Fibroblast of mammary gland (primary cell): ENCODE measurements at regions not wholly inside any gene's neighbourhood (a gene's known extent, or its start where the extent isn't known, plus 50 kb on each side); places are given as distances from the start of the nearest gene placed in this dataset.

Experiments used
- DNase-seq: peaks from one replicate; pipeline ENCODE4 v3.0.0-alpha.2; 2010; ENCODE audit warnings: low read depth
- H3K4me3 ChIP-seq: 2 replicates; pipeline ENCODE4 v1.5.1; 2011; ENCODE audit warnings: low read depth, mild to moderate bottlenecking, low read length, moderate library complexity; ENCODE audit not compliant: control insufficient read depth
- TF ChIP-seq, protein P1 (sequence below): conservative IDR thresholded peaks from 2 replicates; pipeline ENCODE4 v1.5.1; 2011; ENCODE audit warnings: low read depth, low read length, inconsistent platforms; ENCODE audit not compliant: control insufficient read depth, insufficient read depth

DNA sequence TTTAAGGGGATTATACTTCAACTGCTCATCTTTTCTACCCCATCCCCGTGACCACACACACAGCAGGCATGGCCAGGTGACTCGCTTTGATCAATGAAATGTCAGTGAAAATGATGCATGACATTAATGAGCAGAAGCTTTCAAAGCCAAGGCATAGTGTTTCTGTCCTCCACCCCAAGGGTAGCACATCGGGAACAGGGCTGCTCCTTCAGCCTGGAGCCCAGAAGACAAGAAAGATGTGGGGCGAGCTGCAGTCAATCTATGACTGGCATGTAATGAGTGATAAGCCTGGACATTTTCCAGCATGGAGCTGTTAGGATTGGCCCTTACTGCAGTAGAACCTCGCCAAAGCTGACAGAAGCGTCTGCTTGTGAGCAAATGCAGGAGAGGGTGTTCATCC is 122.6 kb upstream of the IRX2 start:
- no peak for DNase-seq
- TF ChIP-seq, protein P1, sequence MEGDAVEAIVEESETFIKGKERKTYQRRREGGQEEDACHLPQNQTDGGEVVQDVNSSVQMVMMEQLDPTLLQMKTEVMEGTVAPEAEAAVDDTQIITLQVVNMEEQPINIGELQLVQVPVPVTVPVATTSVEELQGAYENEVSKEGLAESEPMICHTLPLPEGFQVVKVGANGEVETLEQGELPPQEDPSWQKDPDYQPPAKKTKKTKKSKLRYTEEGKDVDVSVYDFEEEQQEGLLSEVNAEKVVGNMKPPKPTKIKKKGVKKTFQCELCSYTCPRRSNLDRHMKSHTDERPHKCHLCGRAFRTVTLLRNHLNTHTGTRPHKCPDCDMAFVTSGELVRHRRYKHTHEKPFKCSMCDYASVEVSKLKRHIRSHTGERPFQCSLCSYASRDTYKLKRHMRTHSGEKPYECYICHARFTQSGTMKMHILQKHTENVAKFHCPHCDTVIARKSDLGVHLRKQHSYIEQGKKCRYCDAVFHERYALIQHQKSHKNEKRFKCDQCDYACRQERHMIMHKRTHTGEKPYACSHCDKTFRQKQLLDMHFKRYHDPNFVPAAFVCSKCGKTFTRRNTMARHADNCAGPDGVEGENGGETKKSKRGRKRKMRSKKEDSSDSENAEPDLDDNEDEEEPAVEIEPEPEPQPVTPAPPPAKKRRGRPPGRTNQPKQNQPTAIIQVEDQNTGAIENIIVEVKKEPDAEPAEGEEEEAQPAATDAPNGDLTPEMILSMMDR = no peak
- no peak overlapping the region for H3K4me3 ChIP-seq

GRCh38 chr5:2872676-2873075 is 121.2 kb upstream of the IRX2 start:
- DNase-seq = no peak
- TF ChIP-seq, protein P1 = no peak

DNA sequence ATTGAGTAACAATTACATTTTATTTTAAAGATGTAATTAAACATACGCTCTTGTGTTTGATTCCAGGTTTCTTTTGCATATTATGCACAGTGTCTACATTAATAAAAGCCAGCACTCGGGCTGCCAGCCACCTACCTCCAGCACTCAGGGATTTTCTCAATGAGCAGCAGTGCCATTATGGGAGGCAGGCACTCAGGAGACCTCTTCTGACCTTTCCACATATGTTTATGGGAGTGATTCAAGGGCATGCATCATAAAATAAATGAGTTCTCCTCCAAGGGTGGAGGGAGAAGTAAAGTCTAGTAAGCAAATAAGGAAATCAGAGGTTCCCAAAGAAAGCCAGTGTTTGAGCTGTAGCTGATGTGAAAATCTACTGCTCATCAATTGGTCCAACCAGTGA is 119.8 kb upstream of the IRX2 start:
- no peak for DNase-seq
- TF ChIP-seq, protein P1 = no peak
- no peak overlapping the region for H3K4me3 ChIP-seq

More at GRCh38 chr5:2872676-2873075, 121.2 kb upstream of the IRX2 start:
- H3K4me3 ChIP-seq = no peak overlapping the region

DNA sequence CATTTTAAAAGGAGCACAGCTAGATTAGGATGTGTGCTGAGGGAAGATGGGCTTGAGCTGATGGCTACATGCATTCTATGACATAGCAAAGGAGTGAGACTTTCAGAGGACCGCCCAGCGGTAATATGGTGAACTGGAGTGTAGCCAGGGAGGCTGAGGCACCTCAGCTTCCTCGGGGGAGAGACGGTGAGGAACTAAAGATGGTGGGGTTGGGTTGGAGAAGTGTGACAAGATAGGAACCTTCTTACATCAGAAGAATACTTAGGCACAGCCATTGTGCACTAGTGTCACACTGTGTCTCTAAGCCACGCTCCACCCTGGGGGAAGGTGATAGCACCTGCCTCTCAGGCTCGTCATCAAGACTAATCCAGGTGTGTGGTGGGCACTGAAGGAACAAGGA is 118.0 kb upstream of the IRX2 start:
- TF ChIP-seq, protein P1 = no peak
- no peak overlapping the region for H3K4me3 ChIP-seq
- no peak for DNase-seq

- DNase-seq = no peak
- TF ChIP-seq, protein P1 = no peak
- H3K4me3 ChIP-seq = no peak overlapping the region
Observed at GRCh38 chr5:2867373-2867933, 116.0 kb upstream of the IRX2 start.

GRCh38 chr5:2866662-2867372 is 115.3 kb upstream of the IRX2 start:
- TF ChIP-seq, protein P1 = no peak
- no peak for DNase-seq
- H3K4me3 ChIP-seq = no peak overlapping the region
